PC-9 (cell line): ENCODE measurements at regions not wholly inside any gene's neighbourhood (a gene's known extent, or its start where the extent isn't known, plus 50 kb on each side); places are given as distances from the start of the nearest gene placed in this dataset.

ENCODE experiments used
- EZH2 ChIP-seq: fragments of 200-600 bp; sonication (generic); IDR thresholded peaks from 2 replicates; pipeline ENCODE4 v1.8.0; 2017; ENCODE audit warnings: antibody characterized with exemption, low read depth
- TF ChIP-seq, protein P1 (sequence below): fragments of 200-600 bp; sonication (generic); conservative IDR thresholded peaks from 2 replicates; pipeline ENCODE4 v1.6.1; 2017; ENCODE audit warnings: mixed run types, antibody characterized with exemption, mild to moderate bottlenecking, moderate library complexity

GRCh38 chr15:92846741-92847140, 53.4 kb upstream of the CHD2 start:
- TF ChIP-seq, protein P1, sequence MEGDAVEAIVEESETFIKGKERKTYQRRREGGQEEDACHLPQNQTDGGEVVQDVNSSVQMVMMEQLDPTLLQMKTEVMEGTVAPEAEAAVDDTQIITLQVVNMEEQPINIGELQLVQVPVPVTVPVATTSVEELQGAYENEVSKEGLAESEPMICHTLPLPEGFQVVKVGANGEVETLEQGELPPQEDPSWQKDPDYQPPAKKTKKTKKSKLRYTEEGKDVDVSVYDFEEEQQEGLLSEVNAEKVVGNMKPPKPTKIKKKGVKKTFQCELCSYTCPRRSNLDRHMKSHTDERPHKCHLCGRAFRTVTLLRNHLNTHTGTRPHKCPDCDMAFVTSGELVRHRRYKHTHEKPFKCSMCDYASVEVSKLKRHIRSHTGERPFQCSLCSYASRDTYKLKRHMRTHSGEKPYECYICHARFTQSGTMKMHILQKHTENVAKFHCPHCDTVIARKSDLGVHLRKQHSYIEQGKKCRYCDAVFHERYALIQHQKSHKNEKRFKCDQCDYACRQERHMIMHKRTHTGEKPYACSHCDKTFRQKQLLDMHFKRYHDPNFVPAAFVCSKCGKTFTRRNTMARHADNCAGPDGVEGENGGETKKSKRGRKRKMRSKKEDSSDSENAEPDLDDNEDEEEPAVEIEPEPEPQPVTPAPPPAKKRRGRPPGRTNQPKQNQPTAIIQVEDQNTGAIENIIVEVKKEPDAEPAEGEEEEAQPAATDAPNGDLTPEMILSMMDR = no peak
- no peak for TF ChIP-seq EZH2
